Hematopoietic multipotent progenitor cell treated with erythropoietin and hydrocortisone succinate and interleukin-3 and kit ligand, for 6 days (in vitro differentiated cells): ENCODE measurements at regions not wholly inside any gene's neighbourhood (a gene's known extent, or its start where the extent isn't known, plus 50 kb on each side); places are given as distances from the start of the nearest gene placed in this dataset.

Experiments
- DNase-seq: peaks from one replicate; pipeline ENCODE4 v3.0.0-alpha.2; 2015

DNA sequence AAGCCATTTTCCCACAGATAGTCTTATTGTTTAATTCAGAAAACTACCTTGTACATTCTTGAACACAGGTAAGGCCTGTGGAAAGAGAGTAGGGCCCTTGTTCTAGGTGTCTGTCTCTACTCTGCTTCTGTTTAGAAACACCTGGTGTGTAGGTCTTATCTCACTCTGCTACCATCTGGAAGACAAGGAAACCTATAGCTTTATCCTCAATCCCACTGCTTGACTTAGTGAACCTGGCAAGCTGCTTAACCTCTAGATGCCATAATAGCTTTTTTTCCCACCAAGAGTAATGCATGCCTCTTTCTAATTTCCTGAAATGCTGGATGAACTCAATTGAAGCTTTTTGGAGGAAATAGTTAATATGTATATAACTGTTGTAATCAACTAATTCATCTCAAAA is 82.6 kb upstream of the RAP2B start:
- no peak for DNase-seq

DNA sequence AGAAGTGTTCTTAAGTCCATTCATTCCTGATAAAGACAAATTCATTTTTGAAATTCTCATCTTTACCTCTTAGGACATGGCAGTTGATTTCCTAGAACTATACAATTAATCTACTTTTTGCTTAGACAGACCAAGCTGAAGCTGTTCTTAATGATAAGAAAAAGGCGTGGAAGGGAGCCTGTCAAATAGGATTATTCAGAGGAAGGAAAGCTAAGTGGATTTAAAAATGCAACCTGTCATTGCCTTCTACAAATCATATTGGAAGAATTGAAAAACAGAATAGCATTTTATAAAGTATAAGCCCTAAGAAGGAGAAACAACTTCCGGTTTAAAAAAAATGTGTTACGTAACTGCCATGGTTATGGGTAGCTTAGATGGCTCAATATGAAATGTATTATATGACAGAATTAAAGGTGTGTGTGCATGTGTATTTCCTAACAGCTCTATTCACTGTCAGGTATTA is 81.2 kb upstream of the RAP2B start:
- DNase-seq = peak; percentile 96

DNA sequence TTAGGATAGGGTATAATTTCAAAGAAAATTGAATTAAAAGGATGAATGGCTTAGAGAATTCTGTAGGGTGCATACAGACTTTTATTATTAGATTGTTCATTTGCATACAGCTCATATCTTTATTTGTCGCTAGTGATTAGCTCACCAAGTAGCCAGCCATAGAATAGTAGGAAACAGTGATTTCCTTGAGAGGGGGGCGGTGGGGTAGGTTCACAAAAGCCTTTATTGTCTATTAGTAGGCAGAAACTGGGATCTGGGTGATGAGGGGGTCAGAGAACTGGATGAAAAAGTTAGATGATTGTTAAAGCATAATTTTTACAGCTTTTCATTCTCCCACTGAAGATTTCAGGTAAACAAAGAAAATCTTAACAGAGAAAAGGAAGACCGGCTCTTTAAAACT is 77.6 kb upstream of the RAP2B start:
- DNase-seq = no peak

DNA sequence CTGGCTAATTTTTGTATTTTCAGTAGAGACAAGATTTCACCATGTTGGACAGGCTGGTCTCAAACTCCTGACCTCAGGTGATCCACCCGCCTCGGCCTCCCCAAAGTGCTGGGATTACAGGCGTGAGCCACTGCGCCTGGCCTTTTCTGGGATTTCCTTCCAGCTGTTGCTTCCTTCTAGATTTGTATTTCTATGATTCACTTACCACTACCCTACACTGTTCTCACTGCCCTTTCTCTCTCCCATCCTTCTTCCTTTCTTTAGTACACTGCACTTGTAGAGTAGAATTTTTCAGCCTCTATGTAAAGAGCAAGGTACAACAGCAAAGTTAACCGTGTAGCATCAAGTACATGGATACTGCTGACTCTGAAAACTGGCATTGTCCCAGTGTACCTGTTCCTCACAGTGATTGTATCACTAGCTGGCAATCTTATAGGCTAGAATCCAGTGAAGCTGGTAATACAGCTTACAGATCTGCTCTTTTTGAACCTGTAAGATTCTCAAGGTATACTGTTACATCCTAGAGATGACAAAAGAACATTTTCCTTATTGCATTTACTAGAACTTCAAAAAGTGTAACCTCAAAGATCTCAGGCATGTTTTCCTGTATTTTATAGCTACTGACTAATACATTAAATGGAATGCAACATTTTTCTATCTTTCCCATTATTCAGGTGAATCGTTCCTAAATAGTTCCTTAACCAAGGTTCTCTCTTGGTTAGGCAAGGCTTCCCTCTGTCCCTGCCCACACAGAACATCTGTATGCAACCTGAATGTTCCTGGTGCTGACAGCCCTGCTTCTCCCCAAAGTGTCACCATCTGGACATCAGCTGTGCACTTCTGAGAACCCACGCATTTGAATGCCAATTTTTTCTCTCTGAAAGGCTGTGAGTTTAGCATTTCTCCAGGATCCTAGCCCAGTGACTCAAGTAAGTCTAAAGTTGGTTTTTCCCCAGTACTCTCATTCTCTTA is 74.1 kb upstream of the RAP2B start:
- DNase-seq = no peak

DNA sequence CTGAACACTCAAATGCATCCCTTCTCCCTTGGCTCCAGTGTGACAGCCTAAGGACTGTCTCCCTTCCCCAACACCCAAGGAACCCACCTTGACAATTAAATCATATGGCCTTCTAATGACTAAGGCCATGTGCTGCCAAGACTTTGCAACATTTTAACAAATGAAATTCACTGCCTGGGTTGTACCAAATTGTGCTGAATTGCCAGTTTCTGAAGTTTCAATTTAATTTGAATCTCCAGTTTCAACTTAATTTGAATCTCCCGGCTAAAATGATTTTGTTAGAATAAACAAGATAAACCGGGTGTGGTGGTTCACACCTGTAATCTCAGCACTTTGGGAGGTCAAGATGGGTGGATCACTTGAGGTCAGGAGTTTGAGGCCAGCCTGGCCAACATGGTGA is 72.4 kb upstream of the RAP2B start:
- no peak for DNase-seq

DNA sequence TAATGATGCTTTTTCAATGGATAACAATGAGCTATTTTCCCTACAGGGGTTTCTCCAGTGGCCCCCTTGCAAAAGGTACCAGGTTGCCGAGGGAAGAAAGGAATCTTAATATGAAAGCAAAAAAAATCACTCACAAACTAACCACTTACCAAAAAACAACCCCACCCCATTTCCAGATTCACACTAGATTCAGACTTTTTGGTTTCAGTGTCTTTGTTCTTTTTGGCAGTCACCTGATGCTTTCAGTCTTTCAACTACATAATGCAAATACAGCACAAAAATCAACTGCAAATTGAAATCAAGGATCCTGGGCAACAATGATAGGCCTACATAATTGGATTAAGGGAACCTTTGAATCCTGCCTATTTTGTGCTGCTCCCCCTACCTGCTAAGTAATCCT is 71.1 kb upstream of the RAP2B start:
- DNase-seq = no peak

DNA sequence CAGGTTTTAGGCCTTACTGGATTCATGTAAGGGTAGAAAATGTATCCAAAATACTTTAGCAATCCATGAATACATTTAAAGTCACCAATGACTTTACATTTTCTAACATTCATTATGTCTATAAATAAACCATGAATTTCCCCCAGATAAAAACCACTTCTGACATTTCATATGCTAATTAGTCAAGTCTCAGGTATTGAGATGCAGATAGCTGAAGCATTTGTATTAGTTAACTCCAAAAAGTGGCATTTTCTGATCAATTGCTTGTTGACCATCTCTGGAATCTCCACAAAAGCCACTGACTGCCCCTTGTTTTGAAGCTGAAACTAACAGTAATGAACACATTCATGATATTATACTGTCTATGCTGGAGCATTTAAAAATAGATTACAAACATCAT is 68.4 kb upstream of the RAP2B start:
- no peak for DNase-seq

DNA sequence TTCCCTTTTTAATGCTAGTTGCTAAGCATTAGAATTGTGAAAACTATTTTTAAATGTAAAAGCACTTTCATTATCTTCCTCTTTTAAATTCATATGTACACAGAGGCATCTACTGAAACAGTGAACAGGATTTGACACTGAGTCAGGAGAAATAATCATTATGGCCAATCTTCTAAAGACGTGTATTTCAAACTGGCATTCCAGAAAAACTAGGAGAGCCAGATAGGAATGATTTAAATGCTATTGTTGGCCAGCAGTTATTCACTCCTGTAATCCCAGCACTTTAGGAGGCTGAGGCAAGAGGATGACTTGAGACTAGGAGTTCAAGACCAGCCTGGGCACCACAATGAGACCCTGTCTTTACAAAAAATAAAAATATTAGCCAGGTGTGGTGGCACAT is 67.6 kb upstream of the RAP2B start:
- no peak for DNase-seq

DNA sequence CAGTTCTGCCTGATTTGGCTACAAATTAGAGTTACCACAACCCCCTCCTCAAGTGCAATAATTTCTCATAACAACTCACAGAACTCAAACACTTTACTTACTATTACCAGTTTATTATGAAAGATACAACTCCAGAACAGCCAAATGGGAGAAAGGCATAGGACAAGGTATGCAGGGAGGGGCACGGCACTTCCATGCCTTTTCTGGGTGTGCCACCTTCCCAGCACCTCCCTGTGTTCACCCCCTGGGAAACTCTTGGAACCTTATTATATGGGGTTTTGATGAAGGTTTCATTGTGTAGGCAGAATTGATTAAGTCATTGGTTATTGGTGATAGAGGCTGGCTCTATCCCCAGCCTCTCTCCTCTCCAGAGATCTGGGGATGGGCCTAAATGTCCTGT is 66.6 kb upstream of the RAP2B start:
- no peak for DNase-seq

DNA sequence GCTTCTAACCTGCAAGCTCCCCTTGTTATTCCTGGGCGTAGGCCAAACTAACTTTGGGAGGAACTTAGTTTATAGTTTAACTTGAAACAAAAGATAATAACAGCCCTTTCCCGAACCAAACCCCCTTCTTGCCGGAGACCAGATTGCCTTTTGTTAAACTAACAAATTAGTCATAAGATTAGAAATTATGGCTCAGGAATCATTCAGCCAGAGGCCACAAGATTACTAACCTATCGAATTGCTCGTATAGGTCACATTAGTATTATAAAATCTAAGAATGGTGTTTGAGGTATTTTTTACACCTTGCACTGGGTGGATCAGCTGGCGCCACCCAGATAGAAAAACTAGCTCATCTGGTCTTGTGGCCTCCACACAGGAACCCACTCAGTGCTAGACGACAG is 65.3 kb upstream of the RAP2B start:
- DNase-seq = no peak

DNA sequence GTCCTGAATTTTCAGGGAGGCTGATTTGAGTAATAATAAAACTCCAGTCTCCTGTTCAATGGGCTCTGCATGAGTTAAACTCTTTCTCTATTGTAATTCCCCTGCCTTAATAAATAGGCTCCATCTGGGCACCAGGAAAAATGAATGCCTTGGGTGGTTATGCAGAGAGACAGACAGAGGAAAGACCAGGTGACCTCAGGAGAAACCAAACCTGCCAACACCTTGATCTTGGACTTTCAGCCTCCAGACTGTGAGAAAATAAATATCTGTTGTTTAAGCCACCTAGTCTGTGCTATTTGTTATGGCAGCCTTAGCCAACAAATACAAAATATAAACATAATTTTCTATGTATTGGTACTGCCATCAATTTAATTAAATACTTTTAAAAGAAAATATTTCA is 64.8 kb upstream of the RAP2B start:
- no peak for DNase-seq

DNA sequence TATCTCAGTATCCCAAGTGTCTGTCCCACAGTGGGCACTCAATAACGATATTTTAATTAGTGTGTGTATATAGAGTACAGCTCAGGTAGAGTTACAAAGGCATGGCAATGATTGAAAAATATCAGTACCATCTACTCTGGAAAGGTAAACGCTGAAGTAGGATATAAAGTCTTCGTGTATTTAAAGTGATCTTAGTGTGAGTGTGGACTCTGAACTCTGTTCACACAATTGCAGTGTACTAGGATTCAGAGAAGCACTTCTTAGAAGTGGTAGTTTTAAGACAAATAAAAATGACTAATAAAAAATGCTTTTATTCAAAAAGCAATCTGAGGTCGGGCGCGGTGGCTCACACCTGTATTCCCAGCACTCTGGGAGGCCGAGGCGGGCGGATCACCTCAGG is 62.9 kb upstream of the RAP2B start:
- DNase-seq = no peak

DNA sequence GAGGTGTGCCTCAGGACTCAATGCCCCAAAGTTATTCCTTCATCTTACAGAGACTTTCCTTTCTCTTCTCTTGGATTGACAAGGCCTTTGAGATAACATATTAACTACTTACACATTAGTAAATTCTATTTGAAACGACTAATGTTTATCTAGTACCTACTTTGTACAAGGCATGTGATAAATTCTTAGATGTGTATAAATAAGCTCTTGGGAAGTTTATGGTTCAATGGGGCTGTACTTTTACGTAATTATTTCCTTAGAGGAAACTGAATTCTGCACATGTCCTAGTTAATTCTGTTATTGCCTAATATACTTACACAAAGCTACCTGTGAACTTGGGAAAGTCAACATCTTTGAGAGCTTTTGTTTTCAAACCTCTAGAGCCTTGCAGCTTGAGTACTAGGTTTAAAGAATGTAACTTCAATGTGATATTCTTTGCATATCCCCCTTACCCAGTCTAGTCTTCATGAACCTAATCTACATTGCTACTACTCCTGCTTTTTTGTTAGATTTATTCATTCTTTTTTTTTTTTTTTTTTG is 58.5 kb upstream of the RAP2B start:
- no peak for DNase-seq

DNA sequence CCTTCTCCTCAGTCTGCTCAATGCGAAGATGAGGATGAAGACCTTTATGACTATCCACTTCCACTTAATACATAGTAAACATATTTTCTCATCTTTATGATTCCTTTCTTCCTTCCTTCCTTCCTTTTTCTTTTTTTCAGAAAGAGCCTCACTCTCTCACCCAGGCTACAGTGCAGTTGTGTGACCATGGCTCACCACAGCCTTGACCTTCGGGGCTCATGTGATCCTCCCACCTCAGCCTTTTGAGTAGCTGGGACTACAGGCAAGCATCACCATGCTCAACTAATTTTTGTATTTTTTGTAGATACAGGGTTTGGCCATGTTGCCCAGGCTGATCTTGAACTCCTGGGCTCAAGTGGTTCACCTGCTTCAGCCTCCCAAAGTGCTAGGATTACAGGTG is 52.0 kb upstream of the RAP2B start:
- no peak for DNase-seq

DNA sequence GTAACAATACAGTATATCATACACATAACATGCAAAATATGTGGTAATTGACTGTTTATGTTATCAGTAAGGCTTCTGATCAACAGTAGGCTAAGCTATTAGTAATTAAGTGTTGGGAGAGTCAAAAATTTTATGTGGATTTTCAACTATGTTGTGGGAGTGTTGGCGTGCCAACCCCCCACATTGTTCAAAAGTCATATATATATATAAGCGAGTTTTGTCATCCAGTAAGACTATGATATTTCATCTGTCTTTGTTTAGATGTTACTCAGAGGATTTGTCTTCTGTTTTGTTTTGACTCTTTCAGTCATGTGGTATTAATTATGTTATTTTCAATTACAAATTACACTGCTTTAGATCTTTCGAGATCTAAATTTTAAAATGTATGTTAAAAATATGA is 51.0 kb upstream of the RAP2B start:
- no peak for DNase-seq
